GM18508 (cell line): ENCODE measurements at regions not wholly inside any gene's neighbourhood (a gene's known extent, or its start where the extent isn't known, plus 50 kb on each side); places are given as distances from the start of the nearest gene placed in this dataset.

Experiments
- ATAC-seq: cut with Tn5 transposase; IDR thresholded peaks from one replicate; pipeline ENCODE4 v1.9.1; 2021; ENCODE audit warnings: moderate number of reproducible peaks; ENCODE audit not compliant: insufficient read depth, unreplicated experiment

DNA sequence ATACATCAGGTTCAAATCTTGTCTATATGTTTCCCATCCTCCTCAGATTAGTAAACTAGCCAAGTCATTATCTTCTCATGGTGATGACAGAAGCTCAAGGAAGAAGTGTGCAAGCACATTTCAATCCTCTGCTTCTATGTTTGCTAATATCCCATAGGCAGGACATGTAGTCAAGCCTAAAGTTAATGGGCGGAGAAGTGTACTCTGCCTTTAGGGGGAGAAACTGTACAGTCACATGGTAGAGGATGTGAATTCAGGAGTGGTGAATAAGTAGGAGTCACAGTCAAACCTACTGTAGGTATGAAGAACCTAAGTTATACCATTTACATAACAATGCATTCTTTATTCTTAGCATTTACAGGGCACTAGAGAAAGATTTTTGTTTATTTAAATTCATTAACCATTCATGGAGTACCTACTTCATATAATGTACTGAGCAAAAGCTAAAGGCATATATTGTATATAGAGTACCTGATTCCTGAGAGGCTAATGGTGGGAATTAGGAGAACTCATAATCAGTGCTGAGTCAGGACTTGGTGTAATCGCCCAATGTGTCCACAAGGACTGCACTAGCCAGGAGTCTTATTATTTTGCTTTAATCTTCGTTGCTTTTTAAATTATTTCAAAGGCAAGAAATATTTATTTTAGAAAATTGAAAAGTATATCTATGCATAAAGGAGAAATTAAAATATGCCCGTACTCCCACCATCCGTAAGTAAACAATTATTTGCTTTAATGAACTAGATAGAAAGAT, 394.3 kb upstream of the ETAA1 start:
- ATAC-seq: no peak

DNA sequence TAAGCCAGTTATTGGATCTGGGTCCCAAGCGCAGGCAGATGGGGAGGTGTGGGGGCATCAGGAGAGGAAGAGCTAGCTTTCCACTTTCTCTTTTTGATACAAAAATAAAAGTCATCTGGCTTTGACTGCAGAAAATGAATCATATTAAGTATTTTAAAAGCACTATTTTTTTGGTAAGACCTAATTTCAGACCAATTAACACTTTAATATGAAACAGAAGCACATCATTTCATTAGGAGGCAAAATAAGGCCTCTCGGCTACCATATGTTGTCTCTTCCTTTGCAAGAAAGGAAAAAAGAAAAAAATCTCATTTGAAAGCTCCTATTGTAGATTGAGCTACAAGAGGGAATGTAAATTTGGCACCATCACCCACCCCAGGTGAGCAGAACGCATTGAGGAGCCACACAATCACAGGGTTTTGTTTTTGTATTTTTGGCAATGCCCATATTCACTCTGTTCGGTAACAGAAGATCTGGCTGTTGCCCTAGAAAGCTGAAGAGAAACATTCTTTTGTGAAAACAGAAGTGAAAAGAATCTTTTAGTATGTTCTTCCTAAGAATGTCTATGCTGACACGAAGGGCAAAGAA, 390.7 kb upstream of the ETAA1 start:
- ATAC-seq: no peak

DNA sequence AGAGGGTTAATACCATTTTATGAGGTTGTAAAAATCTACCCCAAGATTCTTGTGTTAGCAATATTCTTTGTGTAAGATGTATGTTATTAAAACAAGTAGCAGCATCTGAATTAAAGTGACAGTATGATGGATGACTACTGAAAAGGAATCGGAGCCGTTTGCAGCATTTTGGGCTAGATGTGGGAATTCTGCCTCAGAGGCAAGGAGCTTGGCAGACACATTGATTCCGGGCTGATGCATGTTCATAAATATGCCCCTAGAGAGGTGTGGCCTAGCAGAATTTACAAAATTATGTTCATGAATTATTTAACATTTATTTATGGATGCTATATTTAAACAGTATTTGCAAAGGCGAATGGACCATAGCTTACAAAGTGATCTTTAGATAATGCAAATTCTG, 389.0 kb upstream of the ETAA1 start:
- ATAC-seq: no peak

DNA sequence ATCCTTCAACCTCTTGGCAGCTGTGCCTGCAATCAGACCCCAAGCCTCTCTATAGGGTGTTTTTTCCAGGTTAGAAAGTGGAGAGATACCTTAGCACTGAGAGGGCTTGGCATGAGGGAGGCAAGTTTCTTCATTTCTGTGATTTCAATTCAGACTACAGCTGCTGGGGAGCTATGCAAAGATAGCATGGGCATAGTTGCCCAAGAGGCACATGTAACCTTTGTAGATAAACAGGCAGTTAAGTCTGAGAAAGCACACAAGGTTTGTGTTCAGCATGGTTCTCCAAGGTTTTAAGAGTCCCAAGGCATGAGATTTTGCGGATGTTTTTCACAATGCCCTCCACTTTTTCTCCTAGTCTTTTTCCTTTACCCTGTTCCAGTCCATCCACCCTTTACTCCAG, 385.0 kb upstream of the ETAA1 start:
- no peak for ATAC-seq

DNA sequence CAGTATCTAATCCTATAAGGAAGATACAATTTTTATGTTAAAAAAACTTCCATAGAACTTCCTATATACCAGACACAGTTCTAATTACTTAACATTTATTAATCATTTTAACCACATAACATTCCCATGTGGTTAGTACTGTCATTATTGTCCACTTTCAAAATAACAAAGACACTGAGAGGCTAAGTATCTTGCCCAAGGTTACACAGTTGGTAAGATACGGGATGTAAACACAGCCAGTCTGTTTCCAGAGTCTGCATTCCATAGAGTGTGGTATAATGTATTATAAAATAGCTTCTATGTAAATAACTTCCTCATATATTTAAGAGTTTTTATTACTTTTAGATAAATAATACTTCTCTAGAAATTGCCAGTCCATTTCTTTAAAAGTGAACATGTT, 383.3 kb upstream of the ETAA1 start:
- no peak for ATAC-seq

DNA sequence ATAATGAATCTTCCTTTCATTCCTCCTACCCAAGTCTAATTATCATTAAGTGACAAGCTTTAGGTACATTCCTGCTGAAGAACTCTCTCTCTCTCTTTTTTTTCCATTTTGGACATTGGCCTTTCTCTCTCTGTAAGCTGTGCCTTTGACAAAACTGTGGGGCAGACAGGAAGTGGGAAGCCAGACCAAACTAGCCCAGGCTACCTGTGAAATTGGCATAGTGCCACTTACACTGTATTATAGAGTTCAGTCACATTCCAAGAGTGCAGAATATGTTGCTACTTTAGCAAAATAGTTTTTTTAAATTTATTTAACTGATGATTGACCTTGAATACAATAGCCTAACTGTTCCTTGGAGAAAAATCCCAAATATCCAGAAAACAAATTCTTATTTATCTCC, 381.5 kb upstream of the ETAA1 start:
- ATAC-seq: no peak

DNA sequence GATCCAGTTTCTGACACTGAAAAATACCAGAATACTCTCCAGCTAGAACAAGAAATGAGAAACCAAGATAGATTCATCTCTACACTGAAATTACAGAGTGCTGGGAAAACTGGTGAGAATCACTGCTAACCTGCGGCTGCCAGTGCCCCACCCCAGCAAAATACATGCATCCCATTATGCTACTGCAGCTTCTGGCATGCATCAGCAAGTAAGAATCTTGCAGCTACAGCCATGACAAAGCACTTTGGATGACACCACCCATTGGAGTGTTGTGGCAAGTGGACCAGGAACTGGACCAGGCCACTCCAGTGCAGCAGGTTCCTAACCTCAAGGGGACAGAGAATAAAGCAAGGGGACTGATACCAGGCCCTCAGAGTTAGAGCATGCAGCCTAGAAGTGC, 378.8 kb upstream of the ETAA1 start:
- no peak for ATAC-seq

DNA sequence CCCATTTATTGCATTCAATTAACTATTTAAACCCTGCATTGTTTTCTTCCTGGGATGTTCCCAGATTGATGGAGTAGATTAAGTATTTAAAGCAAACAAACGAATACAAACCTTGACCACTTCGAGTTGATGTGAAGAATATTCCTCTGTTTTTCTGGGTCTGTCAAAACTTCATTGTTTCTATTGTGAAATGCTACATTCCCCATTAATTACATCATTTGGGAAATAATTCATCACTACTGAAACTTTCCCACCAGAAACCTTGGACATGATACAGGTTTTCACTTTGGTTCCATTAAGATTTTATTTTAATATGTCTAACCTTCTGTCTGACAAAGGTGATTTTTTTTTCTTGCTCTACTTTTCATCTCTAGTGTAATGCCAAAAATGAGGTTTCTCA, 365.1 kb upstream of the ETAA1 start:
- no peak for ATAC-seq

DNA sequence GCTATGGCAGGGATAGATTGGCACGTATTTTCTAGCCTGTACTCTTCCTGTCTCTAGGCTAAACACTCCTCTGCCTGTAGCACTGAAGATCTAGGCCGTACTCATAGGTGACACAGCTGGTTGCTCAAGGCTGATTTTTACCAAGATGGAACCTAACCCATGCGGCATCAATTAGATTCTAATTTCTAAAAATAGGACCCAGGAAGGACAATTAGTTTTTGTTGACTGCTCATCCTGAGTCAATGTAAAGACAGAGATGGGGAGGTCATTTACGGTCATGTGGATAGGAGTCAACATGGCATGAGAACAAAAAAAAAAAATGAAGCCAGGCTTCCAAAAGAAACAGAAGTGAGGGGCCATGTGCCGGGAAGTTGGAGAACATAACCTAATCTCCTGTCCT, 360.7 kb upstream of the ETAA1 start:
- no peak for ATAC-seq

DNA sequence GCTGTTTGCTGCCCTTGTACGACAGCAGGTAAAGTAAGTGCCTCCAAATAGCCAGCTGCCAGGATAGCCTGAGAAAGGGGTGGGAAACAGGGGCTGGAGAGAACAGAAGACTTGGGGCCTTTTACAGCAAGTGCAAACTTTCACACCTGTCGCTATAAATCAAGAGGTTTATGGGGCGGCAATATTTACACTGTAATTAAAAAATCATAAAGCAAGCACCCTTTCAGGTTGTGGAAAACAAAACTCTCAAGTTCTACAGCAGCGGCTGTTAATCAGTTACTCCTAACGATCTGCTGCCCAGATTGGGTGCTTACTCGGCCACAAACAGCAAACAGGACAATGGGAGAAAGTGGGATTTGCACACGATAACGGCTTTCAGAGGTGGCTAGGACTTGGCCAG, 359.5 kb upstream of the ETAA1 start:
- ATAC-seq: no peak

DNA sequence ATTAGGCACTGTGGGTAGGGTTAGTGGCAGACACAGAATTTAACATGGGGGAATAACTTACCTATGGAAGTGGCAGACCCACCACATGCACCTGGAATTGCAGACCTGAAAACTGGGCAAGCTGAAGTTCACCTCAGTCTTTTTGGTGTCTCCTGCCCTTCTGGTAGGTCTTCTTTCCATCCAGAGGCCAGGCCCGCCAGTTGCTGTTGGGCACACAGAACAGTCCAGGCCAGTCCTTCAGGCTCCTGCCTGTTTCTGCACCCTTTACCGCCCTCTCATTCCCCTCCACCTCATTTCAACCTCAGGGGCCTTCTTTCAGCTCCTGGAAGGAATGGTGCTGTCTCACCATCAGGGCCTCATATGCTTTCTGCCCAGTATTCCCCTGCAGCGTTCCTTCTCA, 358.9 kb upstream of the ETAA1 start:
- ATAC-seq: no peak

DNA sequence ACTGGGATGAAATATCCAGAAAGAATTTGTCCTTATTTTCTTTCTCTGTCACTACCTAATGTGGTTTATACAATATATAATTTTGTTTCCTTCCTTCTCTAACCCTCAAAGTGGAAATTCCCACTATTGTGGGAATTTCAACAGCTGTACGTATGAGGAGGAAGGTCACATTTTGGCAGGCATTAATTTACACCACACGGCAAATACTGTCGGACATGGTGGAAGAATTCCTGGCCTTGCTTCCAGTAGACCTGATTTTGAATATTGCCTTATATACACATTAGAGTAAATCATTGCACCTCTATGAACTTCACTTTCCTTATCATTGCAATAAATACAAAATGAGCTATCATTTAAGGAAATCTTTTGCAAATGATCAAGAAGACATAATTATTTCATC, 358.1 kb upstream of the ETAA1 start:
- no peak for ATAC-seq

DNA sequence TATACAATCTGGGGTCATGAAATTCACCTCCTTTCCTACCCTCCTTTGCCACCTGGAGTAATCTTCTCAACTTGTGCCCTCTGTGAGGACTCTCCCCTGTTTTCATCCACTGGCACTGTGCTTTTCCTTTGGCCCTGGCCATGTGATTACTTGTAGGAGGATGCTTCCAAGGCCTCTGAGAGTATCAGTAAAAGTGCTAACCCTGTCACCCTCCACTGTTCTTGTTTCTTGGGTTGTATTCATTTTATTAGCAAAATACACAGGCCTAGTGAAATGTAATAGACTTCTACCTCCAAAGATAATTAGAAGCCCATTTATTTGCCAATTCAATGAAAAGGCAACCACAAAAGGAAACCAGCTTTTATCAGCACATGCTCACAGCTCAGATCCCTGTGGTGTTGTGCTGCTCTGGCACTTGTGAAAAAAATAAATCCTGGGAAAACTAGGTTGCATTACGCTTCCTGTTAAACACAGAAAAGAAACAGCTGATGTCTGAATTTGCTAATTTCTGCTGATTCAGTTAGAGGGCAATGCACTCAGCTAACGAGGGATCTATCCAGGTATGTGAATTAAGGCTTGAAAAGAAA, 357.5 kb upstream of the ETAA1 start:
- ATAC-seq: no peak

DNA sequence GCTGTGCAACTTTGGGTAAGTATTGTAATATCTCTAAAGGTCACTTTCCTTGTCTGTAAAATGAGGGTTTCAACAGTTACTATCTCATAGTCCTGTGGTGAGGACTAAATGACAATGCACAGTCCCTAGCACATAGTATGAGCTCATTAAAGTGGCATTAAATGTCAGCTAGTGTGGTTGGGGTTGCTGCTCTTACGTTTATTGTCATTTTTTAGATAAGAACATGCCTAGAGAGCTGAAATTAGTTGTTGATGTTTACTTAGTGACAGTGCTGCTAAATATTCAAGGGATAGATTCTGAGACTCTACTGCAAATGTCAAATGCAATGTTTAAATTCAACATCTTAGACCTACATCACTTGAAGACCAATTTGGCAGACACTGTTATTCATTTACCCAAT, 356.1 kb upstream of the ETAA1 start:
- ATAC-seq: no peak

DNA sequence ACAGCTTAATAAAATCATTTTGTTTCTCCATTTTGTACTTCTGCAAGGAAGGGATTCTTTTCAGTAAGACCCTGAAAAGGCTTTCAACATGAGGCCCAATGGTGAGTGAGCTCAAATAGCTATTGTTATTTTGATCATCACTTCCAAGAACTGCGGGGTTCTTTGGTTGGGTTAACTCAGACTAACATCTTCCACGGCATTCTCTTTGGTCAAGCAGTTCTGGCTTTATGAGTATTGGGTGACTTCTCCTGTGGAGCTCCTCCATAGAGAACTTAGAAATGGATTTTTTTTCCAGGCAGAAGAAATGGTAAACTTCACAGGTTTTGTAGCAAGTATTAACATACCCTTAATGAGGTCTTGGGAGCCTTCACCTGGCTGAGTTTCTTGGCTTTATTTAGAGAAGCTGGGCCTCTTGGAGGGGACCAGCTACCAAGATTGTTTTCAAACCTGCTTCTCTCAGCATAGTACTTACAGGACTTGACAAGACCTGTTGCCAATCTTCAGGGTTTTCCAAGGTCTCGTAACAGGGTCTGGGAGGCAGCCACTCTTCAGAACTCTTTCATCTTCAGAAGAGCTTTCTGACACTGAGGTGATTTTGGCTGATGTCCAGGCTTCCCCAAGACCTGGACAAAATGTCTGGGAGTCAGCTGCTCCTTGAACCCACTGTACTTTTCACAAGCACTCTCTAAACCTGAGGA, 353.2 kb upstream of the ETAA1 start:
- no peak for ATAC-seq

DNA sequence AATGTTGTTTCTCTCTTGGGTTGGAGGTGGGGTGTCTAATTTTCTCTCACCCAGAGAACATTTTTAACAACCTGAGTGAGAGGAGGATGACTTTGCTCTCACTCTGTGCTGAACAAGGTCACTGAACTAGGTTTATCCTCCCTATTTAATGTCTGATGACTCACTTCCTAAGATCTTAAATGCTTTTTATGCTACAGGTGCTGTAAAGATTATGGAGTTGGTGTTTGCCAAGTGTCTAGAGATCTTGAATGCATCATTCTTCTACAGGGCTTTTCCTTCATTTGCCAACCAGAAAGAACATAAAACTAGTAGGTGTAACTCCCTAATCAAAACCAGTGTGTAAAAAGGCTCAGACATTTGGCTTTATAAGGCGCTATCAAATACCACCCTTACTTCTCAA, 350.5 kb upstream of the ETAA1 start:
- no peak for ATAC-seq

DNA sequence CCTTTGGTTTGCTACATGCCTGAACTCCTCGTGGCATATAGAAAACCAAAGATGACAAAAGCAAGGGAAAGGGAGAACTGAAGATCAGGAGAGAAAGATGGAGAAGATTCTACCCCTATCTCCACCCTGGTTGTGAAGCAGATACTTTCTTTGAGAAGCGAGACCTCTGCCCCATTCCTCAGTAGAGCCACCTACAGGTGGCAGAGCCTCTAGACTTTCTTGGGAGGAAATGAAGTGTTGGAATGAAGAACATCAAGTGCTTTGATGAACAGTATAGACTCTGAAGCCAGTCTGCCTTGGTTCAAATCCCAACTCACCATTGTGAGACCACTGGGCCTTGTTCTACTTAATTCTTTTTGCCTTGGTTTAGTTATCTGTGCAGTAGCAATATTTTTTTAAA, 348.8 kb upstream of the ETAA1 start:
- ATAC-seq: no peak

DNA sequence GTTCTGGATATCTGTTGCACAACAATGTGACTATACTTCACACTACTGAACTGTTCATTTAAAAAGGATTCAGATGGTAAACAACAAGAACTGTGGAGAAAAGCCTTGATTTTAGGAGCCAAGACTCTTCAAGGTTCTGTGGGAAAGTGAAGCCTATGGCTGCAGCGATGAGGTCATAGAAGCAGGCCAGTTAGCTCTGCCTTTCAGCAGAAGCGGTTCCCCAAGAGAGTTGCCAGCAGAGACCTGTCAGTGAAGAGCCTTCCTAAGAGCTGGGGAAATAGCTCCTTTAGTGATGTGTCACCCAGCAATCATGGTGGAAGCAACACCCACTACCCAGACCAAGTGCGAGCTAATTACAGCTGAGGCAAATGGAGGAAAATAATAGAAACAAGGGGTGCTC, 346.5 kb upstream of the ETAA1 start:
- no peak for ATAC-seq

DNA sequence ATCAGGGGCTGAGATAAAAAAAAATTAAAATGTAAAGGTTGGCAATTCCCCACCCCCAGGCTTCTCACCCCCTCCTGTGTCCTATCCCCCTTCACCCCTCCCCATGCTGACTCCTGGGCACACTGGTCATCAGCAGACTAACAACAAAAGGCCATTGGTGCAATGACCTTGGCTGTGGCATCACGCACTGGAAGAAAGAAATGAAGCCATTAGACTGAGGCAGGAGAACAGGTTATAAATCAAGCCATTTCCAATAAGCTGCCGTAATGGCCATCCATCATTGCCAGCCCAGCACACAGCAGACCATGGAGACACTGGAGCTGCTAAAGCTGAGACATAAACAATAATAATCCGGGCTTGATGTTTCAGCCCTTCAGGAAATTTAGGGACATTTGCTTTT, 342.4 kb upstream of the ETAA1 start:
- no peak for ATAC-seq

DNA sequence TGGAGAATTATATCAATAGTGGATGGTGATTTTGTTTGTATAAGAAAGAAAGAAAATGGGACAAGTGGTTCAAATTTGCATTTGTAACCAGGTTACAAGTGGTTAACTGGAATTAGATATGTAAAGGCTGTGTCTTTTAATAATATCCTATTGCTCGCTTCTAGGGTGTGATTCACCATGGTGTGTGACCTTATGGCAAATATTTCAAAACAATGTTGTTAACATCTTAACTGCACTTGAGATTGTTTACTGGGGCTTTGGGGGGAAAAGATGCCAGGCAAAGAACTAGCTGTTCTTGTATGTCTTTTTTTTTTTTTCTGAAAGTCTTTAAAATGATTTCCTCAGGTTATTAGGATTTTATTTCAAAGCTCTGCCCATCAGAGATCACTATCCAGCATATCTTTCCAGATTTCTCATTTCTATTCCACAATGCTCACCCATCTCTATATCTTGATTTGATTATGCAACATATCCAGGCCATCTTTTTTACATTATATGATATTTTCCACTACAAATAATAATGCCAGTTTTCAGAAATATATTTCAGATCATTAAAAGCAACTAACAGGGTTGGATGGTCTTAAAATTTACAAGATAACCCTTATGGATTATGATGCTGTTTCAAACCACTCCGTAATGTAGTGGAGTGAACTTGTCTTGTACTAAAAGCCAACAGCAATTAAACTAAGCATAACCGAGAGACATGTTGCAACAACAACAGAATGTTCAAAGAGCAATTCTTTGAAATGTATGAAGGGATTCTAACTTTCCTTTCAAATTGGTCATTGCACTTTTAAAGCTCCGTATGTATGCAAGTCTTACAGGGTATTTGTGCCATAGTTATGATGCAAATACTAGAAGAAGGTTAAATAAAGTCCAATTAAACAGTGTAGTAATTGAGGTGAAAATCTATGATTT, 341.5 kb upstream of the ETAA1 start:
- ATAC-seq: no peak
